ENCODE measurements at regions not wholly inside any gene's neighbourhood (a gene's known extent, or its start where the extent isn't known, plus 50 kb on each side); places are given as distances from the start of the nearest gene placed in this dataset.
A peak's percentile ranks its signal among the peaks of the same experiment; 100 is the strongest.

DNA sequence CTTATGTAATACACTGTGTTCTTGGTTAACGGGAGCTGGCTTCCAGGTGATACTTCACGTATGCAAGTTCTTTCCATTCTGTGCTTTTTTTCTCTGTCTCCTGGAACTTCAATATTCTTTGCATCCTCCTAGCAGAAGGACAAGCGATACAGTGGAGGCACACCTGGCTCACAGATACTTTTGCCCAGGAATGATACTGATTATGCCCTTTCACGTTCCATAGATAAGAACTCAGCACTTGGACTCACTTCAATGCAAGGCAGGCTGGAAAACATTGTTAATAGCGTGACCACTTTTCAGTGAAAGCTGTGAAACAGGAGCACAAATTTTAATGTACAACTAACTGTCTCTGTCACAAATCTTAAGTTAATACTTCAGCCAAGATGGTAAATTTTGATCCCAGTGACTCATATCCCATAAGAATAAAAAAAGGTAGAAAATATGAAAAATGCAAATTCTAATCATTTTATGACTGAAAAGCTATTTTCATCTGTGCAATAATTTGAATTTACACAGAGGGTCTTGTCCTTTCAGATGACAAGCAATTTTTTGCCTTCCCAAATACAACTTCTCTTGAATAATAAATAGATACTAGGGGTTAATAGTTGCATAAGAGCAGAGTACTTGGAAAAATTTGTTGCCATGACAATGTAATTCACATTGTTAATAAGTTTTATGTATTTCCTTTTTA is 919.0 kb downstream of the GALC start:
- H3K27me3 ChIP-seq (replicated peaks; ENCODE audit: insufficient read depth, low read length) = no peaks in the 10 kb centered on the region
- H3K36me3 ChIP-seq (replicated peaks; ENCODE audit: insufficient read depth, low read length) = no peaks in the 10 kb centered on the region
- H3K4me1 ChIP-seq (ENCODE audit: low read length) = no peaks in the 10 kb centered on the region
- H3F3A ChIP-seq (ENCODE audit: insufficient read depth, low read length) = no peaks in the 10 kb centered on the region
- H3K4me2 ChIP-seq (ENCODE audit: low read depth, low read length) = no peak overlapping the region
- no peak for DNase-seq
- no peaks in the 10 kb centered on the region for H3K9me3 ChIP-seq (replicated peaks; ENCODE audit: insufficient read depth, low read length)
- no peak for TF ChIP-seq CTCF (IDR thresholded peaks at IDR 0.05; ENCODE audit: low read length)
- no peak for TF ChIP-seq EZH2phosphoT487 (IDR thresholded peaks at IDR 0.05; ENCODE audit: low read length)
- no peak for TF ChIP-seq EZH2 (optimal IDR thresholded peaks at IDR 0.05; ENCODE audit: low read depth, low read length)
- no peak overlapping the region for H3K27ac ChIP-seq (ENCODE audit: low read length)
- no peak overlapping the region for H3K9ac ChIP-seq (ENCODE audit: low read length)
- no peaks in the 10 kb centered on the region for H4K20me1 ChIP-seq (ENCODE audit: insufficient read depth, low read length)
- no peaks in the 10 kb centered on the region for H3K79me2 ChIP-seq (ENCODE audit: low read length)
- no peak overlapping the region for H3K4me3 ChIP-seq (ENCODE audit: low read length)
- H3K9me2 ChIP-seq (replicated peaks; ENCODE audit: insufficient read depth, low read length) = no peaks in the 10 kb centered on the region
- H2AFZ ChIP-seq (ENCODE audit: low read length) = no peak overlapping the region

DNA sequence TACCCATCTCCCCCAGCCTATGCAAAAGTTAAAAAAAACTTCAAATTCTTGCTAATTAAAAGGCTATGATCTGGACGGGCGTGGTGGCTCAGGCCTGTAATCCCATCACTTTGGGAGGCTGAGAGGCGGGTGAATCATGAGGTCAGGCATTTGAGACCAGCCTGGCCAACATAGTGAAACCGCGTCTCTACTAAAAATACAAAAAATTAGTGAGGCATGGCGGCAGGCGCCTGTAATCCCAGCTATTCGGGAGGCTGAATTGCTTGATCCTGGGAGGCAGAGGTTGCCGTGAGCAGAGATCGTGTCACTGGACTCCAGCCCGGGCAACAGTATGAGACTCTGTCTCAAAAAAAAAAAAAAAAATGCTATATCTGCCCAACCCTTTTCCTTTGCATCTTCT is 925.4 kb downstream of the GALC start:
- H3K27ac ChIP-seq (ENCODE audit: low read length) = peak overlapping the region; percentile 75; the same call in 1 of the 2 replicates
- no peak for DNase-seq
- no peaks in the 10 kb centered on the region for H3K36me3 ChIP-seq (replicated peaks; ENCODE audit: insufficient read depth, low read length)
- no peak overlapping the region for H3K4me2 ChIP-seq (ENCODE audit: low read depth, low read length)
- no peaks in the 10 kb centered on the region for H3K79me2 ChIP-seq (ENCODE audit: low read length)
- no peak overlapping the region for H2AFZ ChIP-seq (ENCODE audit: low read length)
- peaks cover 16% of the 10 kb centered on the region for H3K4me1 ChIP-seq (ENCODE audit: low read length)
- H3K4me3 ChIP-seq (ENCODE audit: low read length) = no peak overlapping the region
- no peaks in the 10 kb centered on the region for H3F3A ChIP-seq (ENCODE audit: insufficient read depth, low read length)
- no peaks in the 10 kb centered on the region for H3K27me3 ChIP-seq (replicated peaks; ENCODE audit: insufficient read depth, low read length)
- H3K9me3 ChIP-seq (replicated peaks; ENCODE audit: insufficient read depth, low read length) = no peaks in the 10 kb centered on the region
- no peak overlapping the region for H3K9ac ChIP-seq (ENCODE audit: low read length)
- H4K20me1 ChIP-seq (ENCODE audit: insufficient read depth, low read length) = no peaks in the 10 kb centered on the region
- TF ChIP-seq EZH2 (optimal IDR thresholded peaks at IDR 0.05; ENCODE audit: low read depth, low read length) = no peak
- no peak for TF ChIP-seq CTCF (IDR thresholded peaks at IDR 0.05; ENCODE audit: low read length)
- TF ChIP-seq EZH2phosphoT487 (IDR thresholded peaks at IDR 0.05; ENCODE audit: low read length) = no peak
- H3K9me2 ChIP-seq (replicated peaks; ENCODE audit: insufficient read depth, low read length) = no peaks in the 10 kb centered on the region

- no peaks in the 10 kb centered on the region for H3K9me3 ChIP-seq (replicated peaks; ENCODE audit: insufficient read depth, low read length)
- H3K9me2 ChIP-seq (replicated peaks; ENCODE audit: insufficient read depth, low read length) = no peaks in the 10 kb centered on the region
- peaks cover 16% of the 10 kb centered on the region for H3K4me1 ChIP-seq (ENCODE audit: low read length)
- H3K4me3 ChIP-seq (ENCODE audit: low read length) = no peak overlapping the region
- peak overlapping the region; percentile 75 for H3K27ac ChIP-seq (ENCODE audit: low read length)
- no peaks in the 10 kb centered on the region for H4K20me1 ChIP-seq (ENCODE audit: insufficient read depth, low read length)
- no peak overlapping the region; the same call in 1 of the 2 replicates for H3K9ac ChIP-seq (ENCODE audit: low read length)
- H3K79me2 ChIP-seq (ENCODE audit: low read length) = no peaks in the 10 kb centered on the region
- H3K36me3 ChIP-seq (replicated peaks; ENCODE audit: insufficient read depth, low read length) = no peaks in the 10 kb centered on the region
- no peaks in the 10 kb centered on the region for H3K27me3 ChIP-seq (replicated peaks; ENCODE audit: insufficient read depth, low read length)
- H3F3A ChIP-seq (ENCODE audit: insufficient read depth, low read length) = no peaks in the 10 kb centered on the region
- TF ChIP-seq EZH2phosphoT487 (IDR thresholded peaks at IDR 0.05; ENCODE audit: low read length) = no peak
- TF ChIP-seq EZH2 (optimal IDR thresholded peaks at IDR 0.05; ENCODE audit: low read depth, low read length) = no peak
- no peak for TF ChIP-seq CTCF (IDR thresholded peaks at IDR 0.05; ENCODE audit: low read length)
- no peak overlapping the region for H2AFZ ChIP-seq (ENCODE audit: low read length)
- DNase-seq = peak; percentile 58
- no peak overlapping the region for H3K4me2 ChIP-seq (ENCODE audit: low read depth, low read length)
These were observed 925.9 kb downstream of the GALC start for GRCh38 chr14:87067061-87067460.
